ENCODE measurements at regions not wholly inside any gene's neighbourhood (a gene's known extent, or its start where the extent isn't known, plus 50 kb on each side); places are given as distances from the start of the nearest gene placed in this dataset.
"Not testable (repeated sequence)": the region's sequence is repeated elsewhere in the genome, so short reads cannot be mapped to it uniquely, and the experiment has no call there.

- Mint-ChIP-seq H3K36me3 (ENCODE audit: low read depth, unreplicated experiment) (peaks cover 2% of the 10 kb centered on the region), H3K27me3 (ENCODE audit: unreplicated experiment) (no peaks in the 10 kb centered on the region), H3K27ac (ENCODE audit: unreplicated experiment) (no peak overlapping the region), H3K4me1 (ENCODE audit: unreplicated experiment) (peaks cover 2% of the 10 kb centered on the region), H3K4me3 (ENCODE audit: unreplicated experiment) (no peak overlapping the region), H3K9me3 (ENCODE audit: unreplicated experiment) (peaks cover 5% of the 10 kb centered on the region)
- DNase-seq (ENCODE audit: low spot score) = no peak
- TF ChIP-seq CTCF (IDR thresholded peaks at IDR 0.05; ENCODE audit: unreplicated experiment) = no peak
Observed at GRCh38 chrX:155745792-155746191, 133.0 kb upstream of the TMLHE start.

- Mint-ChIP-seq H3K27me3 (ENCODE audit: unreplicated experiment) (peaks cover 3% of the 10 kb centered on the region), H3K4me3 (ENCODE audit: unreplicated experiment) (no peak overlapping the region), H3K4me1 (ENCODE audit: unreplicated experiment) (peaks cover 2% of the 10 kb centered on the region), H3K36me3 (ENCODE audit: low read depth, unreplicated experiment) (peaks cover 9% of the 10 kb centered on the region), H3K27ac (ENCODE audit: unreplicated experiment) (no peak overlapping the region), H3K9me3 (ENCODE audit: unreplicated experiment) (peaks cover 8% of the 10 kb centered on the region)
- DNase-seq (ENCODE audit: low spot score) = no peak
- no peak for TF ChIP-seq CTCF (IDR thresholded peaks at IDR 0.05; ENCODE audit: unreplicated experiment)
Observed at GRCh38 chrX:155744534-155744933, 131.8 kb upstream of the TMLHE start.

GRCh38 chrX:155728335-155728734, 115.6 kb upstream of the TMLHE start:
- not testable (repeated sequence) for H3K27ac Mint-ChIP-seq (ENCODE audit: unreplicated experiment); H3K27me3 Mint-ChIP-seq (ENCODE audit: unreplicated experiment); DNase-seq (ENCODE audit: low spot score); H3K4me3 Mint-ChIP-seq (ENCODE audit: unreplicated experiment); H3K36me3 Mint-ChIP-seq (ENCODE audit: low read depth, unreplicated experiment); H3K4me1 Mint-ChIP-seq (ENCODE audit: unreplicated experiment); H3K9me3 Mint-ChIP-seq (ENCODE audit: unreplicated experiment)

- no peak for TF ChIP-seq CTCF (IDR thresholded peaks at IDR 0.05; ENCODE audit: unreplicated experiment)
Observed at GRCh38 chrX:155718972-155719586, 106.3 kb upstream of the TMLHE start.

GRCh38 chrX:155715141-155715540, 102.4 kb upstream of the TMLHE start:
- Mint-ChIP-seq H3K4me1 (ENCODE audit: unreplicated experiment) (no peaks in the 10 kb centered on the region), H3K27ac (ENCODE audit: unreplicated experiment) (no peak overlapping the region), H3K36me3 (ENCODE audit: low read depth, unreplicated experiment) (no peaks in the 10 kb centered on the region), H3K9me3 (ENCODE audit: unreplicated experiment) (peaks cover 4% of the 10 kb centered on the region), H3K27me3 (ENCODE audit: unreplicated experiment) (peaks cover 5% of the 10 kb centered on the region), H3K4me3 (ENCODE audit: unreplicated experiment) (no peak overlapping the region)
- no peak for DNase-seq (ENCODE audit: low spot score)
- no peak for TF ChIP-seq CTCF (IDR thresholded peaks at IDR 0.05; ENCODE audit: unreplicated experiment)

More at GRCh38 chrX:155718972-155719586, 106.3 kb upstream of the TMLHE start:
- Mint-ChIP-seq H3K27me3 (ENCODE audit: unreplicated experiment) (peaks cover 5% of the 10 kb centered on the region), H3K9me3 (ENCODE audit: unreplicated experiment) (peaks cover 4% of the 10 kb centered on the region), H3K27ac (ENCODE audit: unreplicated experiment) (no peak overlapping the region), H3K4me1 (ENCODE audit: unreplicated experiment) (no peaks in the 10 kb centered on the region), H3K4me3 (ENCODE audit: unreplicated experiment) (no peak overlapping the region), H3K36me3 (ENCODE audit: low read depth, unreplicated experiment) (no peaks in the 10 kb centered on the region)
- no peak for DNase-seq (ENCODE audit: low spot score)
